ENCODE measurements at regions not wholly inside any gene's neighbourhood (a gene's known extent, or its start where the extent isn't known, plus 50 kb on each side); places are given as distances from the start of the nearest gene placed in this dataset.

DNA sequence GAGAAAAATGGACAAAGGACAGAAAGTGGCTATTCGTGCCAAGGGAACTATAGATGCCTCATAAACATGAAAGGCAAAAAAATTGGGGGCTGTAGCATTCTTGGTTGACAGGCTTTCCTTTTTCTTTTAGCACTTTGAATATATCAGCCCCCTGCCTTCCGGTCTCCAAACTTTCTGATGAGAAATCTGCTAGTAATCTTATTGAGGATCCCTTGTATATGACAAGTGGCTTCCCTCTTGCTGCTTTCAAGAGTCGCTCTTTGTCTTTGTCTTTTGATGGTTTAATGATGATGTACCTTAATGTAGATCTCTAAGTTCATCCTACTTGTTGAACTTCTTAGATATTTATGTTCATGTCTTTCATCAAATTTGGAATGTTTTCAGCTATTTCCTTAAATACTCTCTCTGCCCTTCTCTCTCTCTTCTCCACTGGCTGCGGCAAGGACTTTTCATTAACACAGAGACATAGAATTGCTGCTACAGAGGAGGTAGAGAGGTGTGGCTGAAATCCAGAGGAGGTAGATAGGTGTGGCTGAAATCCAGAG, 59.4 kb upstream of the EPHB3 start:
- TF ChIP-seq, protein P1, sequence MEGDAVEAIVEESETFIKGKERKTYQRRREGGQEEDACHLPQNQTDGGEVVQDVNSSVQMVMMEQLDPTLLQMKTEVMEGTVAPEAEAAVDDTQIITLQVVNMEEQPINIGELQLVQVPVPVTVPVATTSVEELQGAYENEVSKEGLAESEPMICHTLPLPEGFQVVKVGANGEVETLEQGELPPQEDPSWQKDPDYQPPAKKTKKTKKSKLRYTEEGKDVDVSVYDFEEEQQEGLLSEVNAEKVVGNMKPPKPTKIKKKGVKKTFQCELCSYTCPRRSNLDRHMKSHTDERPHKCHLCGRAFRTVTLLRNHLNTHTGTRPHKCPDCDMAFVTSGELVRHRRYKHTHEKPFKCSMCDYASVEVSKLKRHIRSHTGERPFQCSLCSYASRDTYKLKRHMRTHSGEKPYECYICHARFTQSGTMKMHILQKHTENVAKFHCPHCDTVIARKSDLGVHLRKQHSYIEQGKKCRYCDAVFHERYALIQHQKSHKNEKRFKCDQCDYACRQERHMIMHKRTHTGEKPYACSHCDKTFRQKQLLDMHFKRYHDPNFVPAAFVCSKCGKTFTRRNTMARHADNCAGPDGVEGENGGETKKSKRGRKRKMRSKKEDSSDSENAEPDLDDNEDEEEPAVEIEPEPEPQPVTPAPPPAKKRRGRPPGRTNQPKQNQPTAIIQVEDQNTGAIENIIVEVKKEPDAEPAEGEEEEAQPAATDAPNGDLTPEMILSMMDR (IDR thresholded peaks at IDR 0.05 in 8 of 11, conservative IDR thresholded peaks at IDR 0.05 in 3 of 11): no peak
- no peak for TF ChIP-seq POLR2A (IDR thresholded peaks at IDR 0.05)

Measured in spleen (tissue), 7 donors.